ENCODE measurements at regions not wholly inside any gene's neighbourhood (a gene's known extent, or its start where the extent isn't known, plus 50 kb on each side); places are given as distances from the start of the nearest gene placed in this dataset.
A peak's percentile ranks its signal among the peaks of the same experiment; 100 is the strongest.

DNA sequence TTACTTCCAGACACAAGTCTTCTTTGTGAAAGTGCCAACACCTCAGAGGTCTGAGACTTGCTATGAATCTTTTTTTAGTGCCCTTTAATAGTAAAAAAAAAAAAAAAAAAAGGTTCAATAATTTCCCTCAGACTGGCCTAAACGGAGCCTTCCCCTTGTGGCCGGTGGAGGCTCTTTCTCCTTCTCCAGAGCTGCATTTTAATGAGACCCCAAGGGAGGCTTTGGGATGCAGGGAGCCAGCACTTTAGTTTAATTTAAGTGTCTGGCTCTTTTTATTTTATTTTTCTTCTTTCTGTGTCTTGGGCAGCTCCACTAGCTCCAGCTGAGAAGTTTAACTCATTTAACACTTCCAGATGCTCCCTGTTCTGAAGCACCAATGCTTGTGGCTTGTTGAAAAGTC, 67.8 kb upstream of the MAPK4 start:
- no peak for DNase-seq

DNA sequence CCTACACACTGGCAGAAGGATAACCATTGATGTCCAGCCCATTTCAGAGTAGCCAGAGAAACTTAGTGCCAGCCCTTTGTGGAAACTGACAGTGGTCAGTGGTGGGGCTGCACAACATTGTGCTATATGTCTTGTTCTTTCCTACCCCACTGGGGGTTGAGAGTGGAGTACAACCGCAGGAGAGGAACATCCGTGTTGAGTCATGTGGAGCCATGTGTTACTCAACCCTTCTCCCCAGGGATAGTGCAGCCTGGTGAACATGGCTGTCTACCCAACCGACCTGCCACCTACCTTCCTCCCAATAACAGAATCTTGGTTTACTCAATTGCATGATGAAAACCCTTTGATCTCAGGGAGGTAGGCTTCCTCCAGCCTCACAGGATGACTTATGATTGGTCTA, 65.3 kb upstream of the MAPK4 start:
- no peak for DNase-seq

GRCh38 chr18:50506362-50506761, 53.5 kb upstream of the MAPK4 start:
- no peak for DNase-seq

DNA sequence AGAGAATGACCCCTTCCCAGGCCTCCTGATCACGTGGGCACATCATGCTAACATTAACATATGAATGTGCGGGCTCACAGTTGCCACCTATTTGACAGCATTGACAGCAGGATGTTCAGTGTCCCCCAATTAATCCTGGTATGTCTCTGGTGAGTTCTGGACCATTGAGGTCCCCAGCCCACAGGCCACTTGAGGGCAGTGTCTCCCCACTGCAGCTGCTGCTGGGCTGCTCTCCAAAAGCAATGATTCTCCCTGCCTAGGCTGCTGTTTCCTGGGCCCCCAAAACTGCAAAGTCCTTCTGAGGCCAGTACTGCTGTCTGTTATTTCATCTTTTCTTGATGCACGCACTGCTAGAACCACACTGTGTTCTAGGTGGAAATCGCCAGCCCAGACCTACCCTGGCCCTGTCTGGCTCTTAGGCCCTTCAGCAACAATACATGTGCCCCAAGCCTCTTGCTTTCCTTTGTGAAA, 52.7 kb upstream of the MAPK4 start:
- DNase-seq = peak; percentile 62

GRCh38 chr18:50508228-50508627, 51.7 kb upstream of the MAPK4 start:
- no peak for DNase-seq

DNA sequence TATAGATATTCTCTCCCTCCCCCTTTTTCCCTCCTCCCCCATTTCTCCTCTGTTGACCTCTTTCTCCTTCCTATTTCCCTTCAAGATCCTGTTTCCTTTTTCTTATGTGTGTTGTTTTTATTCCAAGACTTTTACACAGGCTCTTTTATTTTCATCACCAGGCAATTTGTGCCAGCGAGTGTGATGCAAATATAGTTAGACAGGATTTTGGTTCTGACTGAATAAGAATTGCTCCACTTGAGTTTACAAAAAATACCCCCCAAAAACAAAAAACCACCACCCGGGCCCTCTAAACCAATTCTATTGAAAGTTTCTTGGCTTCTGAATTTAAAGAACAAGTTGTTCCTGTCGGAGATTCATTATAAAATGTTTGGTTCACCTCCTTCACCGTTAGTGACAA, 50.9 kb upstream of the MAPK4 start:
- no peak for DNase-seq

Data from NCI-H1092 treated with DMSO at 0.1 percent for 48 hours (cell line).